Fibroblast of skin of right quadriceps (primary cell): ENCODE measurements at regions not wholly inside any gene's neighbourhood (a gene's known extent, or its start where the extent isn't known, plus 50 kb on each side); places are given as distances from the start of the nearest gene placed in this dataset.
A peak's percentile ranks its signal among the peaks of the same experiment; 100 is the strongest.
"Not testable (repeated sequence)": the region's sequence is repeated elsewhere in the genome, so short reads cannot be mapped to it uniquely, and the experiment has no call there.

Source experiments
- DNase-seq: peaks from one replicate; pipeline ENCODE4 v3.0.0-alpha.2; 2013

DNA sequence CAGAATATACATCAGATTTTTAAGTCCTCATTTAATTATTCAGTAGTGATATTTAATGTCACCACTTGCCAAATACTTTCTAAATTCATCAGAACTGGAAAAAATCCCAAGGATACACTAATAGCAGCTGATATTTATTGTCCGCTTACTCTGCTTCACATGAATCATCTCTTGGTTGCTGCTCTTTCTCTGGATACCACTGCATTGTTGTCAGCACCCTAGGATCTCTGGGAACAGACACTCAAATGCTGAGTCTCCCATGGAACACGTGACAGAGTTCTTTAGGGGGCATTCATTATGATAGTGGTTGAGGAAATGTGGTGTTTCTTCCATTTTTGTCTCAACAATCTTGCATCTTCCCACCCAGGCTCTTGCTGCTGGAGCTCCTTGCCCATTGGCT lies 318.0 kb downstream of the RFPL4B start:
- DNase-seq, result peak; percentile 86

DNA sequence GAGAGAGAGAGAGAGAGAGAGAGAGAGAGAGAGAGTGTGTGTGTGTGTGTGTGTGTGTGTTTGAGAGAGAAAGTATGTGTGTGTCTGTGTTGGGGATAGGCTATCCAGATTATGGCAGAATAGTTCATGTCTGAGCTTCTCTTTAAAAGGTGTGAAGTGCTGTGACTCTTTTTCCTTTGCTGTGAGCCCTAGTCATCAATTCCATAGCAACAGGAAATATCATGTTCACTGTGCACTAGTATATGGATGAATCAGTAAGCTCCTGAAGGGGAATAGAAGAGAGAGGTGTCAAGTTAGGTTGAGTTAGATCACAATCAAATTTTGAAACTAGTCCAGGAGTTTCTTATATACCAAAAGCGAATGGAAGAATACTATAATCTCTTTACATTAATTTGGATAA lies 318.7 kb downstream of the RFPL4B start:
- peak; percentile 81 for DNase-seq

DNA sequence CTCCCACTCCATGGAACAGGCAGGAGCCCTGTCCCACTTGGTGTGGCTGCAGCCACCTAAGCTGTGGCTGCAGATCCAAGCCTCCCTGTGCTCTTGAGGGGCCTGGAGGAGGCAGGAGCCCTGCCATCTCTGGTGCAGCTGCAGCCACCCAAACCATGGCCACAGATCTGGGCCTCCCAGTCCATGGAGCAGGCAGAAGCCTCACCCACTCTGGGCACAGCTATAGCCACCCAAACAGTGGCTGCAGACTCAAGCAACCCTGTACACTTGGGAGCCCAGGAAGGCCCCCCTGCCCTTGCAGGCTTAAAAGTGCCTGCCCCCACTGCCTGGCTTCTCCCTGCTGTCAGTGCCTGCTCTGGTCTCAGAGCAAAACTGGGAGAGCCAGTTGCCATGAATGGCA lies 320.3 kb downstream of the RFPL4B start:
- no peak for DNase-seq

DNA sequence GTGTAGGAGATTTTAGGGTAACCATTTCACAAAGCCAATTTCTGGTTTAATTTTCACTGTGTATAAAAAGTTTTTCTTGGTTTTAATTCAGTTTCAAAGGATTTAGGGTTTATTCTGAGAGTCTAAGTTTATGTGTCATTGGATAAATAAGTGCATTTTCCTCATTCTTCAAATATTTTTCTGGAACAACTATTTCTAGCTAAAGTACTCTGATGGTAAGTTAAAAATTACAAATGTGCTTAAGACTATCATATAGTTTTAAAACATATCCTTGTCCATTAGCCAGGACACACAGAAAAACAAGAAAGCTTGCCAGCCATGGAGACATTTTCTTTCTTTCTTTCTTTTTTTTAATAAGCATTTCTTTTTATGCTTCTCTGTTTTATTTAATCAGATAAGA lies 333.0 kb downstream of the RFPL4B start:
- peak; percentile 44 for DNase-seq

DNA sequence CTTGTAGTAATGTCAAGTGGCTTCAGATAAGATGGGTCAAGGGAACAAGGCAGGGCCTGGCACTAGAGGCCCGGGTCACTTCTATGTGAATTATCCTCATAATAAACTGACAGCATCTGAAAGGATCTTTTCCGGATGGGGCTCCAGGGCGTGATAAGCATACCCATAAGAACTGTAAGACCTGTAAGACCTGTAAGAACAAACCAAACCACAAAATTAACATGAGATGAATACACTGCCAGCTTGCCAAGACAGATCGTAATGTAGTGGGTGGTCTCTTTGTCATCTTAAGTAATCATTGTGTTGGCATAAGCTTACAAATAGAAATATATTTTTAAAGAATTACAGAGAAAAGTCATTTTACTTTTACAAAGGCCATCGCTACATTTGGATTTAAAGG lies 334.9 kb downstream of the RFPL4B start:
- no peak for DNase-seq

DNA sequence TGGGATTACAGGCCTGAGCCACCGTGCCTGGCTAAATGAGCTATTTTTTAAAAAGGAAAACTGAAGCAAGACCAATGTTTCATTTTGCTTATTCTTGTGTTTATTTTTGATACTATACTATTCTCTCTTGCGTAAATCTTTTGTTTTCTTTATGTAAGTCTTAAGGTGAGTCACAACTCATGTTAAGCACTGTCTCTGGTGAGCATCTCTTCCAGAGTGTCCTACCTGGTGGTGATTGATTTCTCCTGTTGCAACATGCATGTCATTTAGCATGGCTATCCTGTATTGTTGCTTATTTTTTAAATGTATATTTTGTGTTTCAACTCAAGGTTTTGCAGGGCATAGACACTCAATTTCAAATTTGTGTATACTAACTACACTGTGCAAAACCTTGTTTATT lies 336.0 kb downstream of the RFPL4B start:
- no peak for DNase-seq

DNA sequence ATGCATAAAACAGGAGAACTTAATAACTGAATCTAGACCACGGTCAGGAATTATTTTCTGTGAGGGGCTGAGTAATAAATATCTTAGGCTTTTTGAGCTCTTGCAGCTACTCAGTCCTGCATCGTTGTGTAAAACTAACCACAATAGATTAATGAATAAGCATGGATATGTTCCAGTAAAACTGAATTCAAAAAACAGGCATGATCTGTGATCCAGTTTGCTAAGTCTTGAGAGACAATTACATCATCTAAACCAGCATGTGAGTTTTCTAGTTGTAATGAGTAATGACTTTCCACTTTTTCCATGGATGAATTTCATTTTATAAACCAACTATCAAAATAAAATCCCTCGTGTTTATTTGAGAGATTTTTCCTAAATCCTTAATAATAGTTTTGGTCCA lies 336.8 kb downstream of the RFPL4B start:
- peak; percentile 96 for DNase-seq

DNA sequence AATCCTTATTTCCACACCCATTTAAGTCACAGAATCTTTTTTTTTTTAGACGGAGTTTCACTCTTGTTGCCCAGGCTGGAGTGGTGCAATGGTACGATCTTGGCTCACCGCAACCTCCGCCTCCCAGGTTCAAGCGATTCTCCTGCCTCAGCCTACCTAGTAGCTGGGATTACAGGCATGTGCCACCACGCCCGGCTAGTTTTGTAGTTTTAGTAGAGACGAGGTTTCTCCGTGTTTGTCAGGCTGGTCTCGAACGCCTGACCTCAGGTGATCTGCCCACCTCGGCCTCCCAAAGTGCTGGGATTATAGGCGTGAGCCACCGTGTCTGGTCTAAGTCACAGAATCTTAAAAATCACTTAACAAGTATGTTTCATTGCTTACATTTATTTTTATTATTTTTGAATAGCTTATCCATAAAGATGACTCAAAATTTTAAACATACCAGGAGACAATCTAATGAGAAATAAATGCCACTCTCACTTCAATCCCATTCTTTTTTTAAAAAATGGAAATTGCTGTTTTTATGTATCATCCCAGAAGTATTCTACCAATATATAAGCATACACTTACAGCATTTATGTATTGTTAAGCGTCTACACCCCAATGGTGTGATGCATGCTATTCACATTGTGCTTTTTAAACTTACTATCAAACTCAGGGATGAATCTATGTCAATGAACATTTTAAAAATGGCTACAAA lies 338.5 kb downstream of the RFPL4B start:
- not testable (repeated sequence) for DNase-seq

DNA sequence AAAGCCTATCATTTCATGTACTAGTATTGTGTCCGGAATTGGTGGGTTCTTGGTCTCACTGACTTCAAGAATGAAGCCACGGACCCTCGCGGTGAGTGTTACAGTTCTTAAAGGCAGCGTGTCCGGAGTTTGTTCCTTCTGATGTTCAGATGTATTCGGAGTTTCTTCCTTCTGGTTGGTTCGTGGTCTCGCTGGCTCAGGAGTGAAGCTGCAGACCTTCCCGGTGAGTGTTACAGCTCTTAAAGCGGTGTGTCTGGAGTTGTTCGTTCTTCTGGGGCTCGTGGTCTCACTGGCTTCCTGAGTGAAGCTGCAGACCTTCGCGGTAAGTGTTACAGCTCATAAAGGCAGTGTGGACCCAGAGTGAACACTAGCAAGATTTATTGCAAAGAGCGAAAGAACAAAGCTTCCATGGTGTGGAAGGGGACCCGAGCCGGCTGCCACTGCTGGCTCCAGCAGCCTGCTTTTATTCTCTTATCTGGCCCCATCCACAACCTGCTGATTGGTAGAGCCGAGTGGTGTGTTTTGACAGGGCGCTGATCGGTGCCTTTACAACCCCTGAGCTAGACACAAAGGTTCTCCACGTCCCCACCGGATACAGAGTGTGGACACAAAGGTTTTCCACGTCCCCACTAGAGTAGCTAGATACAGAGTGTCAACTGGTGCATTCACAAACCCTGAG lies 341.5 kb downstream of the RFPL4B start:
- DNase-seq, result not testable (repeated sequence)

DNA sequence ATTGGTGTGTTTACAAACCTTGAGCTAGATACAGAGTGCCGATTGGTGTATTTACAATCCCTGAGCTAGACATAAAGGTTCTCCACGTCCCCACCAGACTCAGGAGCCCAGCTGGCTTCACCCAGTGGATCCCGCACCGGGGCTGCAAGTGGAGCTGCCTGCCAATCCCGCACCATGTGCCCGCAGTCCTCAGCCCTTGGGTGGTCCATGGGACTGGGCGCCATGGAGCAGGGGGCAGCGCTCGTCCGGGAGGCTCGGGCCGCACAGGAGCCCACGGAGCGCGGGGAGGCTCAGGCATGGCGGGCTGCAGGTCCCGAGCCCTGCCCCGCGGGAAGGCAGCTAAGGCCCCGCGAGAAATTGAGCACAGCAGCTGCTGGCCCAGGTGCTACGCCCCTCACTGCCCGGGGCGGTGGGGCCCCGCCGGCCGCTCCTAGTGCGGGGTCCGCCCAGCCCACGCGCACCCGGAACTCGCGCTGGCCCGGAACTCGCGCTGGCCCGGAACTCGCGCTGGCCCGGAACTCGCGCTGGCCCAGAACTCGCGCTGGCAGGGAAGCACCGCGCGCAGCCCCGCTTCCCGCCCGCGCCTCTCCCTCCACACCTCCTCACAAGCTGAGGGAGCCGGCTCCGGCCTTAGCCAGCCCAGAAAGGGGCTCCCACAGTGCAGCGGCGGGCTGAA lies 342.2 kb downstream of the RFPL4B start:
- DNase-seq, result not testable (repeated sequence)

DNA sequence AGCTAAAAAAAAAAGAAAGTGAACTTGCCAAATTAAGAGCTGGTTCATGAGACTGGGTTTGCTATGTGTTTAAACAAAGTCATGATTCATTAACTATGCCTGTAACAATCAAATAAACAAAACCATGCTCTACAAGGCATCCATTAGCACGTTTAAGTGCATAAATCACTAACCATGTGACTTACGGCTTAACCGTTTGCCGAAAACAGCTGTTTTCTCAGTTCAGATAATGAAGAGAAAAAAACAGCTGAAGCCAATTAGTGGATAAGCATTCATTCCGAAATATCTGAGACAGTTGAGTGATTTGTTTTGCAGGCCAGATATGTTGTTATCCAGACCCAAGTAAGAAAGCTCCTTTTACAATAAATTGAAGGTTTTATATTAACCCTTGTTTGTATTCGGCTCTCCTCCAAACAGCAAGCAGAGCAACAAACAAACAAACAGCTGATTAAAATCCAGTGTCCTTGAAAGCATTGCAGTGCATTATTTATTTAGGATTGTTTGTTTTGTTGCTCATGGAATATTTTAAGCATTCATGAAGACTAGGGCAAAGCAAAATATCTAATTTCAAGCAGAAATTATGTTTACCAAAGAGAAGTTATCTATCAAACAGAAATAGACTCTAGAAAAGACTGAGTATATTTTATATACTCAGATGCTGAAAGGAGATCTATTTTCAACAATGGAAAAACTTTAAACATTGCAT lies 343.5 kb downstream of the RFPL4B start:
- DNase-seq, result peak; percentile 89

DNA sequence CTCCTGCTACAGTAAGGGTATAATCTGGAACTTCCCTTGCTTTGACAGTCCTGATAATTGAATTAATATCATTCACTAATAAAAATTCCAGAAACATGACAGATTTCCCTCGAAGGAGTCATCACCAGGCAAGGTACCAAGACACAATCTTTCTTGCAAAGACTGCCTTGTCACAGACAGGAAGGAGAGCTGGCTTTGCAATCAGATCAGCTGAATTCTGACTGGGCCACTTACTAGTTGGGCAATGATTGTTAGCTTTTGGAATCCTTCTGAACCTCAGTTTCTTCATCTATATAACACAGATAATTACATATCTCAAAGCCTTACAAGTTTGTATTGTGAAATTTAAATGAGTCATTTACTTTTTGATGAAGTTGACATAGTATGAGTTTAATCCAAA lies 344.2 kb downstream of the RFPL4B start:
- DNase-seq, result peak; percentile 94

DNA sequence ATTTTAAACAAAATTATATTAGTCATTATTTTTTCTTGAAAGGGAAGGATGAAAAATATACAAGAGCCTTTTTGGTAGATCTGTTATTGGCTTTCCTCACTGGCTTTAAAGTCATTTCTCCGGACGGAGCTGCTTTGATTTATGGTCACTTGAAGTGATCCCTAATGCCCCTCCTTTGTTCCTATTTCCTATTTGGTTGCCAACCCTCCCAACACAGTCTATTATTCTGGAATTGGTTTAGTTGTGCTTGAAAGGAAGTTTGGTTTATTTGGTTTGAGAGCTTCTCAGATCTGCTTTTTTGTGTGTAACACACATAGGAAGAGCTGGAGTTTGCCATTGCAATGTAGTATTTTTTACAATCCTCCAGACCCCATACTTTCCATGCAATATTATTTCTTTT lies 347.9 kb downstream of the RFPL4B start:
- DNase-seq, result no peak

DNA sequence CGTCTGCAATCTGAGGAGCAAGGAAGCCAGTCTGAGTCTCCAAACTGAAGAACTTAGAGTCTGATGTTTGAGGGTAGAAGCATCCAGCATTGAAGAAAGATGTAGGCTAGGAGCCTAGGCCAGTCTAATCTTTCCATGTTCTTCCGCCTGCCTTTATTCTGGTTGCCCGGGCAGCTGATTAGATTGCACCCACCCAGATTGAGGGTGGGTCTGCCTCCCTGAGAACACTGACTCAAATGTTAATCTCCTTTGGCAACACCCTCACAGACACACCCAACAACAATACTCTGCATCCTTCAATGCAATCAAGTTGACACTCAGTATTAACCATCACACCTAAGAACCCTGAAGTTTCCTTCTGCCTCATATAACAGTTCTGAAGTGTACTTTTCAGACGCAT lies 350.1 kb downstream of the RFPL4B start:
- no peak for DNase-seq

DNA sequence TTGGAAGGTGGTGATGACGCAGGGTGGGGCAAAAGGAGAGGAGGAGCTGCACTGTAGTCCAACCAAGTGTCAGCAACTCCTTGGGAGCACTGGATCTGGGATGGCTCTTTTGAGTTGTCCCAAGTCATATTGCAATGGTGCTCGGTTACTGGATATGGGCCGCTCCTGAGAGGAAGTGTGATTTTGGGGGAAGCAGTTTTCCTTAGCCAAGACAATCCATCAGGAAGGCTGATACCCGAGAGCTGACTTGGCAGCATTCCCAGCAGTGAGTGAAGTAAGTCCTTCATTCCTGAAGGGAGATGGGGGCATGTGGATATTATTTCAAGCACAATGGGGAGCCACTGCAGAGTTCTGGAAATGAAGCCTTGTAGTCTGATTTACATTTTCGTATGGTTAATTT lies 354.1 kb downstream of the RFPL4B start:
- DNase-seq, result peak; percentile 90

DNA sequence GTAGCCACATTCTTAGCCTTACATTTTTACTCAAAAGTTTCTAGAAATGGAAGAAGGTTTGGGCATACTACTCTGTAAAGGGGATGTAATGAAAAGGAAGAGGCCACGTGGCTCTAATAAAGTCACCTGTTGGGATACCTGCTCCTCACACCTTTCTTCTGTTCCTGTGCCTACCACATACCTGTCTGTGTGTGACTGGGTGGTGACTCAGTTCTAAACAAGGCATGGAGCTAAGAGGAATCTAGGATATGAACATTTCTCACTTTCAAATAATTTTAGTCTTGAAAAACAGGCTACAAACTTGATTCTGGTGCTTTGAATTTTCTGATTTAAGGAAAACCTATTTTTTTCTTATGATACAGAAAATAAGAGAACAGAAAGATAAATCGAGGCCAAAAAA lies 363.6 kb downstream of the RFPL4B start:
- DNase-seq, result no peak

DNA sequence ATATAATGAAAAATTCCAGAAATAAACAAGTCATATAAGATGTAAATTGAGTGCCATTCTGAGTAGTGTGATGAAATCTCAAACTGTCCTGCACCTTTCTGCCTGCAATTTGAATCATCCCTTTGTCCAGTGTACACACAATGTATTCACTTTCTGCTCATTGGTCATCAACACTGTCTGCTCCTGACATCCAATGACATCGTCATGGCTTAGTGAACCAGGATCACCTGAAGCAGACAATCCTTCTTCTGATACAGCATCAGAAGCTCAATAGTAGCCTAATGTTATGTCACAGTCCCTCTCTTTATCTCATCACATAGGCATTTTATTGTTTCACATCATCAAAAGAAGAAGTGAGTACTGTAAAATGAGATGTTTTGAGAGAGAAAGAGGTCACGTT lies 366.3 kb downstream of the RFPL4B start:
- DNase-seq, result no peak

DNA sequence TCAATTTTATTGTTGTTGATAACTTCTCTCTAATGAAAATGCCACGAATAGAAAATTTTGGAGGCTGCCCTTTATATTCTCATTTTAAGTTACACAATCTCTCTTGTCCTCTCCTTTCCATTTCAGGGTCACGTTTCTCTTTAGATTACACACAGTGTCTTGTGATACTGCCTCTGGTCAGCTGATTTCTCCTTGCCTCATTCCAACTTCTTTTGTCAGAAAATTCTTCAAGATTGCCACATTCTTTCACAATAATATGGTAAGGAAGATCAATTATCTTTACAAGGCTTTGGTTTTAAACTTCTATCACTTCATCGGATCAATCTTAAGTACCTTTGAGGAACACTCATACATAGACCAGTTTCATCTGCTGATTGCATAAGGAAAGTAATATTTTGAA lies 370.3 kb downstream of the RFPL4B start:
- peak; percentile 7 for DNase-seq

DNA sequence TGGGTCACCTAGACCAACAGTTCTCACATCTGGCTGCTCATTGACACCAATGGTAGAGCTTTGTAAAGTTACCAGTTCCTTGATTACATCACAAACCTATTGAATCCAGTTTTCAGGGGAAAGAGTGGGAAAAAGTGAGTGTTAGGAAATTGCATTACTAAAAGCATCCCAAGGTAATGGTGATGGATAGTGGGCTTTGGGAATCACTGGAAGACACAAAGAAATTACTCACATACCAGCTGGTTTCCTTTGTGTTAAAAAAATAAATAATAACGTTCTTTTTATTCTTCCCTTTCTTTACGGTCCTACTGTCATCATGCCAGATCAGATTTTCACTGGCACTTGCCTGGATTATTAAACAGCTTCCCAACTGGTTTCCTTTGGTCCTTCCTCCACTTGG lies 370.7 kb downstream of the RFPL4B start:
- DNase-seq, result no peak

DNA sequence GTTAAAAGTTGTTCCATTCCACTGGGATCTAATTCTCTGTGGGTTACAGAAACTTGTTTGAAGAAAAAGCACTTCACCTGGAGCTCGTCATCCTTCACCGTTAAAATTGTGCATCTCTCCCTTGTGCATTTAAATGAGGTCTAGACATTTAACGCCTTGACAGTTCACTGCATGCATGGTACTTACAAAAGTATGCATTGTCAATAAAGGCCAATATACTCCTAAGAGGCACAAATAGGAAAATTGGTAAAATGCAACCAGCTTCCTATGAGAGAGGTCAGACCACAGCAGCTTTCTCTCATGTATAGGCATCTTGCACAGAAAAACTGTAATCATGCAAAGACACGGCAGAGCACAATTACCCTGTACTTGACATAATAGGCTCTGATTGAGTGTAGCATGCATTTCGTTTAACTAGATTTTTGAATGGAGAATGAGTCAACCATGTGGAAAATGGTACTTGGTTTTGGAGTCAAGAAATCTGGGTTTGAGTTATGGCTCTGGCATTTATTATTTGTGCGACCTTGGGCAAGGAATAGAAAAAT lies 378.5 kb downstream of the RFPL4B start:
- no peak for DNase-seq

DNA sequence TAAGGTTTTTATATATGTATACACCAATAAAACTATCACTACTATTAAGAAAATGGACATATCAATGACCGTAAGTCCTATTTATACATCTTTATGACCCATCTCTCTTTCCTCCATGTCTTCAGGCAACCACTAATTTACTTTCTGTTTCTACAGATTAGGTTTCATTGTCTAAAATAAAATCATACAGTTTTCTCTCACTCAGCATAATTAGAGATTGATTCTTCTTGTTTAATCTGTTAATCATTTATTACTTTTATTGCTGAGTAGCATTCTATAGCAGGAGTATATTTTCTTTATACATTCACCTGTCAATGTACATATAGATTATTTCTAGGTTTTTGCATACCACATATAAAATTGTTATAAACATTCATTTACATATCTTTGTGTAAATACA lies 388.0 kb downstream of the RFPL4B start:
- DNase-seq, result no peak

DNA sequence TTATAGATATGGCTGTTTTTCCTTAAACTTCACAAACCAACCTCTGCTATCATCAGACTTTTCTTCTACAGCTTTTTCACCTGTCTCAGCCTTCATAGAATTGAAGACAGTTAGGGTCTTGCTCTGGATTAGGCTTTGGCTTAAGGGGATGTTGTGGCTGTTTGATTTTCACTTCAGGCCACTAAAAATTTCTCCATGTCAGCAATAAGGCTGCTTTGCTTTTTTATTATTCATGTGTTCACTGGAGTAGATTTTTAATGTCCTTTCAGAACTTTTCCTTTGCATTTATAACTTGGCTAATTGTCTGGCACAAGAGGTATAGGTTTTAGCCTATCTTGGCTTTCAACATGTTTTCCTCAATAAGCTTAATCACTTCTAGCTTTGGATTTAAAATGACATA lies 392.6 kb downstream of the RFPL4B start:
- DNase-seq, result no peak

DNA sequence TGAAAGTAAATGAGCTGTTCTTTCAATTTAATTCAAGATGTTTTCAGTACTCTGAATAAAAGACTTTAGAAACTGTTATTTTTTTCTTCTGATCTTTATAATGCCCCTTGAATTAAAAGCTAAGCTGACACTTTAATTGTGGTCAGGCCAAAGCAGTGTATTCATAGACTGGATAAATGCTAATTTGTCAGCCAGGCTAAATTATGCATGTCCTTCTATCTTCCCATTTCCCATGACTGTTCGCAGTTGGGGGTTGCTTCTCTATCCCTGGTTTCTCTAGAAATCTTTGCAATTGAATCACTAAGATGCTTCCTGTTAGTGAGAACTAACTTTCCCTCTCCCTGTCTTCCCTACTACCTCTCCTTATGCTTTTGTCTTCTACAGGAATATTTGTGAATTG lies 396.2 kb downstream of the RFPL4B start:
- DNase-seq, result peak; percentile 33
